Vagina (tissue), 2 donors: ENCODE measurements at regions not wholly inside any gene's neighbourhood (a gene's known extent, or its start where the extent isn't known, plus 50 kb on each side); places are given as distances from the start of the nearest gene placed in this dataset.

Experiments
- POLR2A ChIP-seq, 2 donors: fragments of 450-650 bp; IDR thresholded peaks; one replicate each; pipeline ENCODE4 v1.6.1; 2017; ENCODE audit warnings: antibody characterized with exemption in 2 of 2, mild to moderate bottlenecking in 2 of 2, moderate library complexity in 2 of 2
- POLR2AphosphoS5 ChIP-seq, 2 donors: sonication (generic); formaldehyde crosslinking; IDR thresholded peaks; one replicate each; pipeline ENCODE4 v1.9.0; 2017; ENCODE audit warnings: antibody characterized with exemption in 2 of 2, mild to moderate bottlenecking in 2 of 2, low read depth in 1 of 2; ENCODE audit not compliant: insufficient read depth in 1 of 2
- TF ChIP-seq, protein P1 (sequence below), 3 experiments: fragments of 450-650 bp in 2 of 3; fragments of 200-600 bp in 1 of 3; sonication (generic) in 1 of 3; IDR thresholded peaks; one replicate each; pipeline ENCODE4 v1.5.1; 2017 to 2019; ENCODE audit warnings: antibody characterized with exemption in 3 of 3, mild to moderate bottlenecking in 2 of 3, moderate library complexity in 2 of 3

DNA sequence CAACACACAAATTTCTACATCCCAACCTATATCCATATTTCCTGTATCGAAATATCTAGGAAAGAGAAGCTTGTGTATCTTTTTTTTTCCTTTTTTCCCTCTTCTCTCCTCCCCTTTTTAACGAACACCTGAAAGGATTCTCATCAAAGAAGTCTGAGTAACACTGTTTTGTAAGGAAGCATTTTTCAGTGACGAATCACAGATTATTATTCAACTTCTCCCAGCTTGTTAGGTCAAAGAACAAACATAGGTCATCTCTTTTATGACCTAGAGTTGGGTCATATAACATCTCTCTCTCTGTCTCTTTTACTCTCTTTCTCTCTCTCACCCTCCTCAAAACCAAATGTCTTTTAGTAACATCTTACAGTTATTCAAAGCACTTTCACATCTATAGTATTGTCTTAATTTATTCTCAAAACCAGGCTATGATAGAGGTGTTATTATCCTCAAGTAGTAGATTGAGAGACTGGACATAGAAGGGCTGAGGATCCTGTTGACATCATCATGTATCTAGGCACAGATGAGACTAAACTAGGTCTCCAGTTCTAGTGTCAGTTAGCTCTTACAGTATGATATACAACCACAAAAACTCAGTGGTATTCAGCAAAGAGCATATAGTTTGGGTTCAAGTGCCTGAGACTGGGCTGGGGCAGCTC is 80.1 kb upstream of the SPOPL start:
- TF ChIP-seq POLR2A (IDR thresholded peaks at IDR 0.05) (no peak), POLR2AphosphoS5 (IDR thresholded peaks at IDR 0.05; ENCODE audit: insufficient read depth in 1 of 2, low read depth in 1 of 2) (no peak)
- TF ChIP-seq, protein P1, sequence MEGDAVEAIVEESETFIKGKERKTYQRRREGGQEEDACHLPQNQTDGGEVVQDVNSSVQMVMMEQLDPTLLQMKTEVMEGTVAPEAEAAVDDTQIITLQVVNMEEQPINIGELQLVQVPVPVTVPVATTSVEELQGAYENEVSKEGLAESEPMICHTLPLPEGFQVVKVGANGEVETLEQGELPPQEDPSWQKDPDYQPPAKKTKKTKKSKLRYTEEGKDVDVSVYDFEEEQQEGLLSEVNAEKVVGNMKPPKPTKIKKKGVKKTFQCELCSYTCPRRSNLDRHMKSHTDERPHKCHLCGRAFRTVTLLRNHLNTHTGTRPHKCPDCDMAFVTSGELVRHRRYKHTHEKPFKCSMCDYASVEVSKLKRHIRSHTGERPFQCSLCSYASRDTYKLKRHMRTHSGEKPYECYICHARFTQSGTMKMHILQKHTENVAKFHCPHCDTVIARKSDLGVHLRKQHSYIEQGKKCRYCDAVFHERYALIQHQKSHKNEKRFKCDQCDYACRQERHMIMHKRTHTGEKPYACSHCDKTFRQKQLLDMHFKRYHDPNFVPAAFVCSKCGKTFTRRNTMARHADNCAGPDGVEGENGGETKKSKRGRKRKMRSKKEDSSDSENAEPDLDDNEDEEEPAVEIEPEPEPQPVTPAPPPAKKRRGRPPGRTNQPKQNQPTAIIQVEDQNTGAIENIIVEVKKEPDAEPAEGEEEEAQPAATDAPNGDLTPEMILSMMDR (IDR thresholded peaks at IDR 0.05): no peak
